ENCODE measurements at regions not wholly inside any gene's neighbourhood (a gene's known extent, or its start where the extent isn't known, plus 50 kb on each side); places are given as distances from the start of the nearest gene placed in this dataset.

- Mint-ChIP-seq H3K4me3 (no peak overlapping the region), H3K36me3 (ENCODE audit: low read depth) (no peaks in the 10 kb centered on the region), H3K27me3 (no peaks in the 10 kb centered on the region), H3K27ac (no peak overlapping the region), H3K9me3 (no peaks in the 10 kb centered on the region), H3K4me1 (ENCODE audit: low read depth) (peaks cover 39% of the 10 kb centered on the region)
- POLR2A ChIA-PET = no interaction called here
- intact Hi-C loops (cut with micrococcal nuclease) = no loop called here
- DNase-seq = no peak
- no peak for ATAC-seq
- CTCF ChIA-PET = no interaction called here
- no peak for TF ChIP-seq CTCF (IDR thresholded peaks at IDR 0.05)
Measured at GRCh38 chr6:33897189-33897780, 93.5 kb upstream of the MLN start.

GRCh38 chr6:33896391-33897188, 92.8 kb upstream of the MLN start:
- no peak for DNase-seq
- ChIA-PET POLR2A (no interaction called here), CTCF (no interaction called here)
- Mint-ChIP-seq H3K4me3 (no peak overlapping the region), H3K36me3 (ENCODE audit: low read depth) (no peaks in the 10 kb centered on the region), H3K27ac (no peak overlapping the region), H3K4me1 (ENCODE audit: low read depth) (peaks cover 39% of the 10 kb centered on the region), H3K27me3 (no peaks in the 10 kb centered on the region), H3K9me3 (no peaks in the 10 kb centered on the region)
- no peak for TF ChIP-seq CTCF (IDR thresholded peaks at IDR 0.05)
- no peak for ATAC-seq
- intact Hi-C loops (cut with micrococcal nuclease) = no loop called here

- no peaks in the 10 kb centered on the region for H3K27me3 Mint-ChIP-seq
- ChIA-PET POLR2A (interaction anchor here (0.6 to 1.4 kb wide), 3 partner anchors 9 to 889 kb away, joined by 3 to 4 read pairs (median 3); no protein-coding TSS in a partner anchor), CTCF (interaction anchor here (1.6 kb wide), 1 partner anchor 64 kb away, joined by 3 read pairs; no protein-coding TSS in a partner anchor)
- no peaks in the 10 kb centered on the region for H3K9me3 Mint-ChIP-seq
- TF ChIP-seq CTCF (IDR thresholded peaks at IDR 0.05) = no peak
- DNase-seq = peak; percentile 29
- no peaks in the 10 kb centered on the region for H3K36me3 Mint-ChIP-seq (ENCODE audit: low read depth)
- H3K4me1 Mint-ChIP-seq (ENCODE audit: low read depth) = peaks cover 39% of the 10 kb centered on the region
- no peak overlapping the region for H3K4me3 Mint-ChIP-seq
- intact Hi-C loops (cut with micrococcal nuclease) = no loop called here
- no peak overlapping the region for H3K27ac Mint-ChIP-seq
- no peak for ATAC-seq
Measured at GRCh38 chr6:33895988-33896387, 92.2 kb upstream of the MLN start.

- CTCF ChIA-PET = interaction anchor here (1.3 to 1.6 kb wide), 2 partner anchors 19 to 64 kb away, joined by 3 read pairs; no protein-coding TSS in a partner anchor
- ATAC-seq = peak; percentile 92
- Mint-ChIP-seq H3K4me3 (no peak overlapping the region), H3K27ac (peak overlapping the region; percentile 78), H3K36me3 (ENCODE audit: low read depth) (no peaks in the 10 kb centered on the region), H3K4me1 (ENCODE audit: low read depth) (peaks cover 39% of the 10 kb centered on the region), H3K9me3 (no peaks in the 10 kb centered on the region), H3K27me3 (no peaks in the 10 kb centered on the region)
- peak; percentile 70 for DNase-seq
- intact Hi-C loops (cut with micrococcal nuclease) = no loop called here
- POLR2A ChIA-PET = interaction anchor here (0.6 to 1.4 kb wide), 3 partner anchors 10 to 889 kb away, joined by 3 to 4 read pairs (median 3); no protein-coding TSS in a partner anchor
- TF ChIP-seq CTCF (IDR thresholded peaks at IDR 0.05) = no peak
Measured at GRCh38 chr6:33895296-33895695, 91.5 kb upstream of the MLN start.

- Mint-ChIP-seq H3K4me3 (no peak overlapping the region), H3K36me3 (ENCODE audit: low read depth) (no peaks in the 10 kb centered on the region), H3K27me3 (no peaks in the 10 kb centered on the region), H3K27ac (no peak overlapping the region), H3K4me1 (ENCODE audit: low read depth) (peaks cover 39% of the 10 kb centered on the region), H3K9me3 (no peaks in the 10 kb centered on the region)
- no peak for ATAC-seq
- TF ChIP-seq CTCF (IDR thresholded peaks at IDR 0.05) = no peak
- CTCF ChIA-PET = interaction anchor here (1.3 to 1.6 kb wide), 2 partner anchors 19 to 65 kb away, joined by 3 read pairs; no protein-coding TSS in a partner anchor
- DNase-seq = no peak
- POLR2A ChIA-PET = interaction anchor here (1.4 kb wide), 1 partner anchor 11 kb away, joined by 4 read pairs; no protein-coding TSS in a partner anchor
- intact Hi-C loops (cut with micrococcal nuclease) = no loop called here
Measured at GRCh38 chr6:33894438-33894837, 90.6 kb upstream of the MLN start.
